Right atrium auricular region (tissue), 2 donors: ENCODE measurements at regions not wholly inside any gene's neighbourhood (a gene's known extent, or its start where the extent isn't known, plus 50 kb on each side); places are given as distances from the start of the nearest gene placed in this dataset.

Source experiments
- DNase-seq: peaks from one replicate; pipeline ENCODE4 v3.0.0-alpha.2; 2019; ENCODE audit warnings: low spot score
- H3K27ac ChIP-seq, 2 donors: fragments of 200-600 bp; sonication (generic); 1 replicate in 1 of 2; 2 replicates in 1 of 2; pipeline ENCODE4 v1.5.1; 2016 to 2019
- H3K27me3 ChIP-seq, 2 donors: fragments of 200-600 bp; sonication (generic); one replicate each; pipeline versions ENCODE4 v1.5.1 to v1.6.0; 2017 to 2019
- H3K36me3 ChIP-seq: fragments of 200-600 bp; sonication (generic); one replicate; pipeline ENCODE4 v1.5.1; 2016
- H3K4me1 ChIP-seq, 2 donors: fragments of 200-600 bp; sonication (generic); one replicate each; pipeline versions ENCODE4 v1.5.1 to v1.6.0; 2017 to 2019
- H3K4me3 ChIP-seq, 2 donors: fragments of 200-600 bp; sonication (generic); 1 replicate in 1 of 2; 2 replicates in 1 of 2; pipeline ENCODE4 v1.5.1; 2017 to 2019; ENCODE audit warnings: mild to moderate bottlenecking in 1 of 2, moderate library complexity in 1 of 2
- H3K9me3 ChIP-seq, 2 donors: fragments of 200-600 bp; sonication (generic); one replicate each; pipeline ENCODE4 v1.5.1; 2019
- CTCF ChIP-seq, 2 donors: fragments of 200-600 bp; sonication (generic); IDR thresholded peaks; one replicate each; pipeline ENCODE4 v1.5.1; 2019; ENCODE audit warnings: antibody characterized with exemption in 2 of 2

- H3K4me3 ChIP-seq, result no peak overlapping the region
- TF ChIP-seq CTCF (IDR thresholded peaks at IDR 0.05), result no peak
- H3K36me3 ChIP-seq, result no peaks in the 10 kb centered on the region
- H3K27me3 ChIP-seq, result no peaks in the 10 kb centered on the region
- no peak for DNase-seq
- H3K9me3 ChIP-seq, result no peaks in the 10 kb centered on the region
- H3K27ac ChIP-seq, result no peak overlapping the region
- no peaks in the 10 kb centered on the region for H3K4me1 ChIP-seq
Measured at GRCh38 chr1:222124602-222125001, 382.7 kb upstream of the DUSP10 start.

- no peak overlapping the region for H3K27ac ChIP-seq
- H3K27me3 ChIP-seq, result no peaks in the 10 kb centered on the region
- TF ChIP-seq CTCF (IDR thresholded peaks at IDR 0.05), result no peak
- no peaks in the 10 kb centered on the region for H3K9me3 ChIP-seq
- no peak overlapping the region for H3K4me3 ChIP-seq
- H3K36me3 ChIP-seq, result no peaks in the 10 kb centered on the region
- no peaks in the 10 kb centered on the region for H3K4me1 ChIP-seq
- no peak for DNase-seq
Measured at GRCh38 chr1:222123111-222123510, 381.2 kb upstream of the DUSP10 start.

GRCh38 chr1:222117809-222118208 is 375.9 kb upstream of the DUSP10 start:
- Histone ChIP-seq H3K4me3 (no peak overlapping the region), H3K36me3 (no peaks in the 10 kb centered on the region), H3K27me3 (no peaks in the 10 kb centered on the region), H3K27ac (no peak overlapping the region), H3K9me3 (no peaks in the 10 kb centered on the region), H3K4me1 (no peaks in the 10 kb centered on the region)
- no peak for DNase-seq
- no peak for TF ChIP-seq CTCF (IDR thresholded peaks at IDR 0.05)

- Histone ChIP-seq H3K4me3 (no peak overlapping the region), H3K27me3 (no peaks in the 10 kb centered on the region), H3K4me1 (no peaks in the 10 kb centered on the region), H3K27ac (no peak overlapping the region), H3K9me3 (no peaks in the 10 kb centered on the region), H3K36me3 (no peaks in the 10 kb centered on the region)
- DNase-seq, result no peak
- no peak for TF ChIP-seq CTCF (IDR thresholded peaks at IDR 0.05)
Measured at GRCh38 chr1:222114536-222115156, 372.8 kb upstream of the DUSP10 start.

GRCh38 chr1:222109836-222110235 is 367.9 kb upstream of the DUSP10 start:
- Histone ChIP-seq H3K9me3 (no peaks in the 10 kb centered on the region), H3K4me1 (no peaks in the 10 kb centered on the region), H3K27ac (no peak overlapping the region), H3K4me3 (no peak overlapping the region), H3K27me3 (no peaks in the 10 kb centered on the region), H3K36me3 (no peaks in the 10 kb centered on the region)
- TF ChIP-seq CTCF (IDR thresholded peaks at IDR 0.05), result no peak
- DNase-seq, result no peak

- no peak for TF ChIP-seq CTCF (IDR thresholded peaks at IDR 0.05)
- DNase-seq, result no peak
- peaks cover 0 to 4% of the 10 kb centered on the region in 2 donors for H3K4me1 ChIP-seq
- no peaks in the 10 kb centered on the region for H3K27me3 ChIP-seq
- no peak overlapping the region for H3K4me3 ChIP-seq
- H3K36me3 ChIP-seq, result no peaks in the 10 kb centered on the region
- H3K27ac ChIP-seq, result no peak overlapping the region
- H3K9me3 ChIP-seq, result no peaks in the 10 kb centered on the region
Measured at GRCh38 chr1:222107975-222108374, 366.1 kb upstream of the DUSP10 start.
